HepG2 (cell line): ENCODE measurements at regions not wholly inside any gene's neighbourhood (a gene's known extent, or its start where the extent isn't known, plus 50 kb on each side); places are given as distances from the start of the nearest gene placed in this dataset.

Experiments
- FIP1L1 ChIP-seq: fragments of 200-400 bp; formaldehyde crosslinking; IDR thresholded peaks from 2 replicates; pipeline ENCODE4 v1.6.1; 2018; ENCODE audit warnings: low read depth, mild to moderate bottlenecking, low read length, moderate library complexity, borderline replicate concordance; ENCODE audit not compliant: insufficient read depth
- FOXO1 ChIP-seq: sonication (generic); formaldehyde crosslinking; IDR thresholded peaks from 2 replicates; pipeline ENCODE4 v1.4.0; 2020; ENCODE audit warnings: missing genetic modification reagents
- GATA4 ChIP-seq: sonication (generic); IDR thresholded peaks from 2 replicates; pipeline ENCODE4 v1.6.1; 2016; ENCODE audit warnings: antibody characterized with exemption, low read depth, borderline replicate concordance
- HHEX ChIP-seq: IDR thresholded peaks from 2 replicates; pipeline ENCODE4 v1.6.1; 2016; ENCODE audit warnings: control low read depth
- NFKB2 ChIP-seq: sonication (generic); formaldehyde crosslinking; IDR thresholded peaks from 2 replicates; pipeline ENCODE4 v1.4.0; 2020; ENCODE audit warnings: missing genetic modification reagents, borderline replicate concordance
- SATB2 ChIP-seq: sonication (generic); formaldehyde crosslinking; IDR thresholded peaks from 2 replicates; pipeline ENCODE4 v1.5.0; 2020; ENCODE audit warnings: missing genetic modification reagents
- SNAI1 ChIP-seq: sonication (generic); formaldehyde crosslinking; IDR thresholded peaks from 2 replicates; pipeline ENCODE4 v1.5.0; 2020; ENCODE audit warnings: mild to moderate bottlenecking, missing genetic modification reagents, borderline replicate concordance
- XRCC5 ChIP-seq: fragments of 200-400 bp; formaldehyde crosslinking; optimal IDR thresholded peaks from 2 replicates; pipeline ENCODE3; 2017; ENCODE audit warnings: mild to moderate bottlenecking, low read length
- ZC3H13 ChIP-seq: sonication (generic); formaldehyde crosslinking; IDR thresholded peaks from 2 replicates; pipeline ENCODE4 v1.8.1; 2023; ENCODE audit warnings: mild to moderate bottlenecking, missing genetic modification reagents, moderate library complexity
- ZNF646 ChIP-seq: sonication (generic); formaldehyde crosslinking; IDR thresholded peaks from 2 replicates; pipeline ENCODE4 v1.9.0; 2021; ENCODE audit warnings: mild to moderate bottlenecking, missing genetic modification reagents
- ZNF768 ChIP-seq: sonication (generic); formaldehyde crosslinking; IDR thresholded peaks from 2 replicates; pipeline ENCODE4 v1.4.0; 2020; ENCODE audit warnings: missing genetic modification reagents
- ZNF775 ChIP-seq: sonication (generic); formaldehyde crosslinking; IDR thresholded peaks from 2 replicates; pipeline ENCODE4 v1.4.0; 2020; ENCODE audit warnings: missing genetic modification reagents, mild to moderate bottlenecking, moderate library complexity, borderline replicate concordance
- ZZZ3 ChIP-seq: sonication (generic); formaldehyde crosslinking; IDR thresholded peaks from 2 replicates; pipeline ENCODE4 v1.4.0; 2020; ENCODE audit warnings: missing genetic modification reagents, mild to moderate bottlenecking, borderline replicate concordance
- TF ChIP-seq, protein P1 (sequence below): sonication (generic); formaldehyde crosslinking; IDR thresholded peaks from 2 replicates; pipeline ENCODE4 v1.9.0; 2021; ENCODE audit warnings: missing genetic modification reagents, borderline replicate concordance
- TF ChIP-seq, protein P2 (sequence below): sonication (generic); formaldehyde crosslinking; IDR thresholded peaks from 2 replicates; pipeline ENCODE4 v1.4.0; 2020; ENCODE audit warnings: missing genetic modification reagents

DNA sequence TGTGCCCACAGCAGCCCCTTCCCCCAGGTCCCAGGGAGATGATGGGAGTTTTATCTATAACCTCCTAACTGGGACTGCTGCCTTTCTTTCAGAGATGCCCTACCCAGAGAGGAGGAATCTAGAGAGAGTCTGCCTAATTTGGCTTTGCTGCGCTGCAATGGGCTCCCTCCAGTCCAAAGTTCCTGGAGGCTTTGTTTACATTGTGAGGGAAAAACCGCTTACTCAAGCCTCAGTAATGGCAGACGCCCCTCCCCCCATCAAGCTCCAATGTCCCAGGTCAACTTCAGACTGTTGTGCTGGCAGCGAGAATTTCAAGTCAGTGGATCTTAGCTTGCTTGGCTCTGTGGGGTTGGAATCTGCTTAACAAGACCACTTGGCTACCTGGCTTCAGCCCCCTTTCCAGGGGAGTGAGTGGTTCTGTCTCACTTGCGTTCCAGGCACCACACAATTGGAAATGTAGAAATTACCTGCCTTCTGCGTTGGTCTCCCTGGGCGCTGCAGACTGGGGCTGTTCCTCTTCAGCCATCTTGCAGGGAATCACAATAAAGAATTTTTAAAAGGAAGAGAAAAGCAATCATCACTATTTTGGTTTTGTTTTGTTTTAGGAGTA lies 262.5 kb downstream of the FOXG1 start (continued):
- TF ChIP-seq, protein P1, sequence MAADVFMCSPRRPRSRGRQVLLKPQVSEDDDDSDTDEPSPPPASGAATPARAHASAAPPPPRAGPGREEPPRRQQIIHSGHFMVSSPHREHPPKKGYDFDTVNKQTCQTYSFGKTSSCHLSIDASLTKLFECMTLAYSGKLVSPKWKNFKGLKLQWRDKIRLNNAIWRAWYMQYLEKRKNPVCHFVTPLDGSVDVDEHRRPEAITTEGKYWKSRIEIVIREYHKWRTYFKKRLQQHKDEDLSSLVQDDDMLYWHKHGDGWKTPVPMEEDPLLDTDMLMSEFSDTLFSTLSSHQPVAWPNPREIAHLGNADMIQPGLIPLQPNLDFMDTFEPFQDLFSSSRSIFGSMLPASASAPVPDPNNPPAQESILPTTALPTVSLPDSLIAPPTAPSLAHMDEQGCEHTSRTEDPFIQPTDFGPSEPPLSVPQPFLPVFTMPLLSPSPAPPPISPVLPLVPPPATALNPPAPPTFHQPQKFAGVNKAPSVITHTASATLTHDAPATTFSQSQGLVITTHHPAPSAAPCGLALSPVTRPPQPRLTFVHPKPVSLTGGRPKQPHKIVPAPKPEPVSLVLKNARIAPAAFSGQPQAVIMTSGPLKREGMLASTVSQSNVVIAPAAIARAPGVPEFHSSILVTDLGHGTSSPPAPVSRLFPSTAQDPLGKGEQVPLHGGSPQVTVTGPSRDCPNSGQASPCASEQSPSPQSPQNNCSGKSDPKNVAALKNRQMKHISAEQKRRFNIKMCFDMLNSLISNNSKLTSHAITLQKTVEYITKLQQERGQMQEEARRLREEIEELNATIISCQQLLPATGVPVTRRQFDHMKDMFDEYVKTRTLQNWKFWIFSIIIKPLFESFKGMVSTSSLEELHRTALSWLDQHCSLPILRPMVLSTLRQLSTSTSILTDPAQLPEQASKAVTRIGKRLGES (CRISPR knock-in tag) = 0 out of 2 replicates have a peak, but pooled peaks have one; percentile 40
- TF ChIP-seq NFKB2 (CRISPR knock-in tag) (no peak), ZNF646 (CRISPR knock-in tag) (no peak), GATA4 (0 out of 2 replicates have a peak, but pooled peaks have one; percentile 60), FIP1L1 (no peak), SNAI1 (no peak), ZC3H13 (CRISPR knock-in tag) (no peak), HHEX (CRISPR knock-in tag) (peak; percentile 57), SATB2 (0 out of 2 replicates have a peak, but pooled peaks have one; percentile 32), ZNF775 (CRISPR knock-in tag) (no peak), ZNF768 (no peak; the same call in 1 of the 2 replicates), ZZZ3 (CRISPR knock-in tag) (no peak; the same call in 1 of the 2 replicates), FOXO1 (CRISPR knock-in tag) (peak; percentile 97), XRCC5 (no peak)
- TF ChIP-seq, protein P2, sequence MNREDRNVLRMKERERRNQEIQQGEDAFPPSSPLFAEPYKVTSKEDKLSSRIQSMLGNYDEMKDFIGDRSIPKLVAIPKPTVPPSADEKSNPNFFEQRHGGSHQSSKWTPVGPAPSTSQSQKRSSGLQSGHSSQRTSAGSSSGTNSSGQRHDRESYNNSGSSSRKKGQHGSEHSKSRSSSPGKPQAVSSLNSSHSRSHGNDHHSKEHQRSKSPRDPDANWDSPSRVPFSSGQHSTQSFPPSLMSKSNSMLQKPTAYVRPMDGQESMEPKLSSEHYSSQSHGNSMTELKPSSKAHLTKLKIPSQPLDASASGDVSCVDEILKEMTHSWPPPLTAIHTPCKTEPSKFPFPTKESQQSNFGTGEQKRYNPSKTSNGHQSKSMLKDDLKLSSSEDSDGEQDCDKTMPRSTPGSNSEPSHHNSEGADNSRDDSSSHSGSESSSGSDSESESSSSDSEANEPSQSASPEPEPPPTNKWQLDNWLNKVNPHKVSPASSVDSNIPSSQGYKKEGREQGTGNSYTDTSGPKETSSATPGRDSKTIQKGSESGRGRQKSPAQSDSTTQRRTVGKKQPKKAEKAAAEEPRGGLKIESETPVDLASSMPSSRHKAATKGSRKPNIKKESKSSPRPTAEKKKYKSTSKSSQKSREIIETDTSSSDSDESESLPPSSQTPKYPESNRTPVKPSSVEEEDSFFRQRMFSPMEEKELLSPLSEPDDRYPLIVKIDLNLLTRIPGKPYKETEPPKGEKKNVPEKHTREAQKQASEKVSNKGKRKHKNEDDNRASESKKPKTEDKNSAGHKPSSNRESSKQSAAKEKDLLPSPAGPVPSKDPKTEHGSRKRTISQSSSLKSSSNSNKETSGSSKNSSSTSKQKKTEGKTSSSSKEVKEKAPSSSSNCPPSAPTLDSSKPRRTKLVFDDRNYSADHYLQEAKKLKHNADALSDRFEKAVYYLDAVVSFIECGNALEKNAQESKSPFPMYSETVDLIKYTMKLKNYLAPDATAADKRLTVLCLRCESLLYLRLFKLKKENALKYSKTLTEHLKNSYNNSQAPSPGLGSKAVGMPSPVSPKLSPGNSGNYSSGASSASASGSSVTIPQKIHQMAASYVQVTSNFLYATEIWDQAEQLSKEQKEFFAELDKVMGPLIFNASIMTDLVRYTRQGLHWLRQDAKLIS = no peak
